ENCODE measurements at regions not wholly inside any gene's neighbourhood (a gene's known extent, or its start where the extent isn't known, plus 50 kb on each side); places are given as distances from the start of the nearest gene placed in this dataset.

DNA sequence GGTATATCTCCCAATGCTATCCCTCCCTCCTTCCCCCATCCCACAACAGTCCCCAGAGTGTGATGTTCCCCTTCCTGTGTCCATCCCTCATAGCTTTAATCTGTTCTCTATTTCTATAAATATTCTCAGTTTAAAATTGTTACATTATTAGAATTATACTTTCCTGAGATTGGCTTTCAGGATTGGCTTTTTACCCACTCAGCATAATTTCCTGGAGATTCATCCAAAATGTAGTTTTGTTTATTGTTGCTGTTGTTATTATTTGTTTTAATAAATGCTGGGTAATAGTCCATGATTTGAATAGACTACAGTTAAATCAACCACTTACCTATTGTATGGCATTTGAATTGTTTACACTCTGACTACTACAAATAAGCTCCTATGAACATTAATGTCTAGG, 936.4 kb downstream of the FAT4 start:
- intact Hi-C loops (cut with DNase I) = no loop called here
- DNase-seq = no peak

GRCh38 chr4:126262665-126263064, 947.9 kb downstream of the FAT4 start:
- intact Hi-C loops (cut with DNase I) = no loop called here
- DNase-seq = no peak

GRCh38 chr4:126264839-126265238, 950.1 kb downstream of the FAT4 start:
- intact Hi-C loops (cut with DNase I) = no loop called here
- DNase-seq = no peak

DNA sequence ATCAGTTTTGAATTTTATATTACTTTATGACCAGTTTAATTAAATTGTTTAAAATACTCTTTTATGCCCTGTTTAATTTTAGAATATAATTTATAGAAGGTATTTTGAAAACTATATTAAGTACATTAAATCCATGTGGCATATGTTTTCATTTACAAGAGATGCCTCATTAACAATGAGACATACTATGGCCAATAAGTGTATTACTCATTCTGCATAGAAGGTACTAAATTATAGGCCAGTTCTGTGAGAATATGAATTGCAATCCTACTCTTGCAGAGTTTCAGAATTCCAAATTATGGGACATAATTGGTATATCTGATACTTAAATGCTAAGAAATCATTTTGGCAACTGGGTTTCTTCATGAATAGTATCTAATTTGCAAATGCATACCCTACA, 951.1 kb downstream of the FAT4 start:
- intact Hi-C loops (cut with DNase I) = no loop called here
- no peak for DNase-seq

GRCh38 chr4:126267689-126268088, 952.9 kb downstream of the FAT4 start:
- no peak for DNase-seq
- intact Hi-C loops (cut with DNase I) = no loop called here

GRCh38 chr4:126268106-126268505, 953.4 kb downstream of the FAT4 start:
- intact Hi-C loops (cut with DNase I) = no loop called here
- DNase-seq = no peak

DNA sequence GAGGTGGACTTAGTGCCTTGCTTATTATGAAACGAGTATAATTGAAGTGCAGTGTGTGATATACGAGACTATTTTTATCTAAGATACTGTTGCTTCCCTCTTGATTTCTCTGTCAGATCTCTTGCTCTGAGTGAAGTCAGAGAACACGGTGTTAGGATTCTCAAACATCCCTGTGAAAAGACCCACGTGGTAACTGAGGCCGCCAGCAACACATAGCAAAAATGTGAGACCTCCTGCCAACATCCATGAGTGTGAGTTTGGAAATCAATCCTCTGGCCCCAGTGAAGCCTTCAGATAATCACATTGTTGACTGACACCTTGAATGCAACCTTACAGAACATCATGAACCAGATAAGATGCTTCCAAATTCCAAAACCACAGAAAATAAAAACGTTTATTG, 954.4 kb downstream of the FAT4 start:
- no peak for DNase-seq
- intact Hi-C loops (cut with DNase I) = no loop called here

- intact Hi-C loops (cut with DNase I) = no loop called here
- no peak for DNase-seq
Measured at GRCh38 chr4:126271292-126271691, 956.5 kb downstream of the FAT4 start.

DNA sequence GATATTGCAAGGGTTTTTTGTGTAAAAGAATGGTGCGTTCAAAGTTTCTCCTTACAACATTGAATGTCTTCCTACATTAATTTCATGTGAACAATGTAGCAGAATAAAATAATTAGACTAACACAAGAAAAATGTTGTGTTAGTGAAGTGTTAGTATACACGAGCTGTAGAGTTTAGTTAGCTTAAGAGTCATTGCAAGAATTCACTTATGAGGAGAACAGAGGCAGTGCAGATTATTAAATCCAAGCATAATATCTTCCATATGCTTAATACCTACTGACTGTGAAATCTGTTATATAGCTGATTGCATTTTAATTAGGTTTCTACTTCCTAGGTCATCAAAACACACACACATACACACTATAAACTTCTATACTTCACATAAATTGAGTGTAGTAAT, 959.0 kb downstream of the FAT4 start:
- intact Hi-C loops (cut with DNase I) = no loop called here

DNA sequence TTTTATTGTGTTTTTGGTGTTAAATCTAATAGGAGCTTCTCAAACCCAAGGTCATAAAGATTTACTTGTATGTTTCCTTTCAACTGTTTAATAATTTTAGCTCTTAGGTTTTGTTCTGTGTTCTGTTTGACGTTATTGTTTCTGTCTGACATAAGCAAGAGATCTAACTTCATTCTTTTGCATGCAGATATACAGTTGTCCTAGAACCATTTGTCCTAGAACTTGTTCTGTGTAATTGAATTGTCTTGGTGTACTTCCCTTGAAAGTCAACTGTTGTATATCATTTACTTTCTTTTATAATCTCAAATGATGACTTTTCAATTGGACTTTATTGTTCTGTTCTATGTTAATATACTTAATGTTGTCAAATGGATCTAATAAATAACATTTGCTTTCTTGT, 977.1 kb downstream of the FAT4 start:
- no peak for DNase-seq
- intact Hi-C loops (cut with DNase I) = no loop called here

More for the DNA sequence above, 959.0 kb downstream of the FAT4 start:
- DNase-seq = no peak

DNA sequence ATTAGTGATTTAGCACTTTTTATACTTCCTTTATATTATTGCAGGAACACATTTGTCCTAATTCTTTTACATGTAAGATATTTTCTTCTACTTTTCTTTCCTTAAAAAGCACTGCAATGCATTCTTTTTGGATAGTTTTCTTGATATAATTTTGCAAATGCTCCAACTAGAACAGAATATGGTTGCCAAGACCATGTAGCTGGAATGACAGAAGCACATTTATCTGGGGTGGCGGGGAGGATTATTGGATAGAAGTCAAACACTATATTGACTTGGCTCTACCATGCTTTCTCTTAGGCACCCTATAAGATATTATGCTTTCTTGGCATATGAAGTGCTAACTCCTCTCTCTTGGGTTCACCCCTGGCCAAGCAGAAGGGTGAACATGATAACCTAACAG, 983.5 kb downstream of the FAT4 start:
- DNase-seq = no peak
- intact Hi-C loops (cut with DNase I) = no loop called here

GRCh38 chr4:126306152-126306869, 991.6 kb downstream of the FAT4 start:
- DNase-seq = no peak
- intact Hi-C loops (cut with DNase I) = no loop called here

DNA sequence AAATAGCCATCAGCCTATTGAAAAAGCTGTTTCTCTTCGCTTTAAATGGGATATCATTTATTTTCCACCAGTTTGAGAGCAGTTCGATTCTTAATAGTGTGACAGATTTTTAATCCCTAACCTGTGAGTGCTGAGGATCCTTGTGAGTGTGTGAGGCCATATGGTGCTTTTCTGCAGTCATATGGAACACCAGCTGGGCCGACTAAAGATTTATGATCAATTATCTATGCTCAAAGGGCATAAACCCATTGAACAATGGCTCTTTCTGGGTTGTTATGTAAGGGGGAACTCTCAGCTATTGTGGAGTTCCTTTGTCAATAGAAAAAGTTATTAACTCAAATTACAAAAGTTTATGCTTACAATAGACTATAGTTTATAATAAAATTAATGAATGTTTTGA, 1003.6 kb downstream of the FAT4 start:
- intact Hi-C loops (cut with DNase I) = no loop called here
- no peak for DNase-seq

GRCh38 chr4:126328914-126329313, 1014.2 kb downstream of the FAT4 start:
- intact Hi-C loops (cut with DNase I) = no loop called here
- no peak for DNase-seq

DNA sequence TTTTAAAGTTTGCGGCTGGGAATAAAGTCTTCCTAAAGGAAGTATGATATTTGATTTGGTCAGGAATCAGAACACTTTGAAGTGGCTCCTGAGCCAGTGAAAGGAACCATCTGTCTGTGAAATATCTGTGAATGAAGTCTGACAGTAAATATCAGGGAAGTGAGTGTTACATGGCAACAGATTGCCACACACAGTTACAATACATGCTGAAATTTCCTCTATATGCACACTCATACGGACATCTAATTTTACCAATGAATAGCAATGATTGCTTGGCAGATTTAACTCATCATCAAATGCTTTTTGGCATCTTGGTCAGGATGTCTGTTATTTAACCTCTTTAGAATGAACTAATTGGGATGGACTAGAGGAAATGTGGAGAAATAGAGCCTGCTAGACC, 1023.8 kb downstream of the FAT4 start:
- DNase-seq = no peak
- intact Hi-C loops (cut with DNase I) = no loop called here

DNA sequence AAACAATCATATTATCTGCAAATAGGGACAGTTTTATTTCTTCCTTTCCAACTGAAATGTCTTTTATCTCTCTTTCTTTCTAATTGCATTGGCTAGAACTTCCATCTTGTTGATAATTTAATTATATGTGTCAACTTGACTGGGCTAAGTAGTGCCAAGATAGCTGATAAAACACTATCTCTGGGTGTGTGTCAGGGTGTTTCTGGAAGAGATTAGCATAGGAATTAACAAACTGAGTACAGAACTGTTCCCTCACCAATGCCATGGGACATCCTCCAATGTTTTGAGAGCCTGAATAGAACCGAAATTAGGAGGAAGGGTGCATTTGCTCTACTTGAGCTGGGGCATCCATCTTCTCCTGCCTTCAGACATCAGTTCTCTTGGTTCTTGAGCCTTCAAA, 1027.2 kb downstream of the FAT4 start:
- intact Hi-C loops (cut with DNase I) = no loop called here
- no peak for DNase-seq

GRCh38 chr4:126344472-126344871, 1029.7 kb downstream of the FAT4 start:
- intact Hi-C loops (cut with DNase I) = no loop called here
- no peak for DNase-seq

- intact Hi-C loops (cut with DNase I) = no loop called here
- no peak for DNase-seq
Measured at GRCh38 chr4:126346654-126347053, 1031.9 kb downstream of the FAT4 start.

GRCh38 chr4:126354784-126355183, 1040.0 kb downstream of the FAT4 start:
- no peak for DNase-seq
- intact Hi-C loops (cut with DNase I) = no loop called here

DNA sequence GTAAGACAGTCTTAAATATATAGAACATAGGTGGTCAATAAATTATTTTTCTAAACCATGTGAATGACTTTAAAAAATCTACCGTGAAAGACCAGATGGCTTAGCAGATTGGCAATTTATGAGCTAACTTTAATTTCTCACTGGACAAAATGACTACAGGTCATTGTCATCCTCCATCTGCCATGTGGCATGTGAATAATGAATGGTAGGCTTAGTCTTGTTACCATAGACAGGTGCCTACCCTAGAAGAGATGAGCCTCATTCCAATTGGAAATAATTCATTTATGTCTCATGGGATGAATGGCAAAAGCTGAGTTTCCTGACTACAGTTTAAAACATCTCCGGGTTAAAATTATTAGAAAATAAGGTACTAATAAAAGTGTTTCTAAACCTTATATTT, 1043.3 kb downstream of the FAT4 start:
- intact Hi-C loops (cut with DNase I) = no loop called here
- DNase-seq = no peak

GRCh38 chr4:126361287-126361686, 1046.5 kb downstream of the FAT4 start:
- intact Hi-C loops (cut with DNase I) = no loop called here
- no peak for DNase-seq

DNA sequence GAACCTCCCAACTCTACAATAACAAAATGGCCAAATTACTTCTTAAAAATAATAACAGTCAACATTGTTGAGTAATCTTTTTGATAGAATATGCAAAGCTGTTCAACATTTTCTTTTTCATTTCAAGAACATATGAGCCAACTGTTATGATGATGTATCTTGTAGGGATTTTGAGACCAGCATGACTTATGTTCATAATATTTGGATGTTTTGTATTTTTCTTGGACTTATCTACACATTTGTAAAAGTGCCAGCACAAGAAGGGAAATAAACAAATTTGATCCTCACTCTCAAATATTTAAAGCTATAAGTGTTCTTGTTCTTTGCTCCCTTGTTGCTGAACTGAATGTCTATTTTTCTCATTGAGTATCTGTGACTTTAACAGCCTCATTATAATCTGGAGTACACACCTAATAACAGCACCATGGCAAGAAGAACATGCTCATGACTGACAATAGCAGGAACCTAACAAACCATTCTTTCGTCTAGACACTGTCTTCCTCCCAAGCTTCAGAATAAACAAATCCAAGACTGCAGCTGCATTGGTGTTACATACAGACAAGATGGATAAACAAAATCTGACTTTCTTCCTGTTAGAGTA, 1049.7 kb downstream of the FAT4 start:
- intact Hi-C loops (cut with DNase I) = no loop called here
- DNase-seq = no peak

GRCh38 chr4:126369076-126369475, 1054.3 kb downstream of the FAT4 start:
- intact Hi-C loops (cut with DNase I) = no loop called here
- DNase-seq = no peak
